Colonic mucosa (tissue), 4 donors: ENCODE measurements at regions not wholly inside any gene's neighbourhood (a gene's known extent, or its start where the extent isn't known, plus 50 kb on each side); places are given as distances from the start of the nearest gene placed in this dataset.

Source experiments
- DNase-seq: peaks from one replicate; pipeline ENCODE4 v3.0.0-alpha.2; 2020
- H3K27ac ChIP-seq: fragments of 200-600 bp; one replicate; pipeline ENCODE4 v1.8.0; 2021
- H3K27me3 ChIP-seq: fragments of 200-600 bp; one replicate; pipeline ENCODE4 v1.8.0; 2021
- H3K36me3 ChIP-seq: fragments of 200-600 bp; one replicate; pipeline ENCODE4 v1.8.0; 2021
- H3K4me1 ChIP-seq: fragments of 200-600 bp; one replicate; pipeline ENCODE4 v1.8.0; 2021; ENCODE audit warnings: mild to moderate bottlenecking
- H3K4me3 ChIP-seq: fragments of 200-600 bp; one replicate; pipeline ENCODE4 v1.8.0; 2021
- H3K9ac ChIP-seq, 2 donors: one replicate each; pipeline ENCODE4 v1.7.0; 2013; ENCODE audit warnings: control low read depth in 2 of 2, low read depth in 2 of 2, low read length in 2 of 2
- H3K9me3 ChIP-seq: fragments of 200-600 bp; one replicate; pipeline ENCODE4 v1.8.0; 2021
- intact Hi-C: fragments of 100-400 bp; cut with DNase I; formaldehyde crosslinking; loops from one replicate; pipeline ENCODE4 v1.14.1; 2022
- TF ChIP-seq, protein P1 (sequence below): fragments of 200-600 bp; IDR thresholded peaks from one replicate; pipeline ENCODE4 v1.8.0; 2022; ENCODE audit warnings: antibody characterized with exemption, mild to moderate bottlenecking
- donor health status: healthy.
- donor health status: DM: no; HTN: no; CAD: no.
- donor health status: DM: no; HTN: no; CAD: no.

DNA sequence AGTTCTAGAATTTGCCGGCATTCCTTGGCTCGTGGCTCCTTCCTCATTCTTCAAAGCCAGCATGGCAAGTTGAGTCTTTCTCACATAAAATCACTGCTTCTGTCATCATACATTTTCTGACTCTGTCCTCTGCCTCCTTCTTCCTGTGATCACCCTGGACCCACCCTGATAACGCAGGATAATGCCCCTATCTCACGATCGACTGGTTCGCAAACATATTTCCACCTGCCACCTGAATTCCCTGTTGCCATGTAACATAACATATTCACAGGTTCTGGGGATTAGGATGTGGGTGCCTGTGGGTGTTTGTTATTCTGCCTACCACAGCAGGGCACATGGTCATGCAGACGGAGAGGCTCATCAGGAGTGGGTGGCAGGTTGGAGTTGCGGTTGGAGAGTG is 177.7 kb downstream of the NHLRC3 start:
- Histone ChIP-seq H3K9ac (no peak overlapping the region), H3K4me3 (no peak overlapping the region), H3K27ac (no peak overlapping the region), H3K4me1 (no peaks in the 10 kb centered on the region), H3K9me3 (no peaks in the 10 kb centered on the region), H3K36me3 (no peaks in the 10 kb centered on the region), H3K27me3 (no peaks in the 10 kb centered on the region)
- TF ChIP-seq, protein P1, sequence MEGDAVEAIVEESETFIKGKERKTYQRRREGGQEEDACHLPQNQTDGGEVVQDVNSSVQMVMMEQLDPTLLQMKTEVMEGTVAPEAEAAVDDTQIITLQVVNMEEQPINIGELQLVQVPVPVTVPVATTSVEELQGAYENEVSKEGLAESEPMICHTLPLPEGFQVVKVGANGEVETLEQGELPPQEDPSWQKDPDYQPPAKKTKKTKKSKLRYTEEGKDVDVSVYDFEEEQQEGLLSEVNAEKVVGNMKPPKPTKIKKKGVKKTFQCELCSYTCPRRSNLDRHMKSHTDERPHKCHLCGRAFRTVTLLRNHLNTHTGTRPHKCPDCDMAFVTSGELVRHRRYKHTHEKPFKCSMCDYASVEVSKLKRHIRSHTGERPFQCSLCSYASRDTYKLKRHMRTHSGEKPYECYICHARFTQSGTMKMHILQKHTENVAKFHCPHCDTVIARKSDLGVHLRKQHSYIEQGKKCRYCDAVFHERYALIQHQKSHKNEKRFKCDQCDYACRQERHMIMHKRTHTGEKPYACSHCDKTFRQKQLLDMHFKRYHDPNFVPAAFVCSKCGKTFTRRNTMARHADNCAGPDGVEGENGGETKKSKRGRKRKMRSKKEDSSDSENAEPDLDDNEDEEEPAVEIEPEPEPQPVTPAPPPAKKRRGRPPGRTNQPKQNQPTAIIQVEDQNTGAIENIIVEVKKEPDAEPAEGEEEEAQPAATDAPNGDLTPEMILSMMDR: no peak
- DNase-seq: no peak
- intact Hi-C loops: no loop called here

DNA sequence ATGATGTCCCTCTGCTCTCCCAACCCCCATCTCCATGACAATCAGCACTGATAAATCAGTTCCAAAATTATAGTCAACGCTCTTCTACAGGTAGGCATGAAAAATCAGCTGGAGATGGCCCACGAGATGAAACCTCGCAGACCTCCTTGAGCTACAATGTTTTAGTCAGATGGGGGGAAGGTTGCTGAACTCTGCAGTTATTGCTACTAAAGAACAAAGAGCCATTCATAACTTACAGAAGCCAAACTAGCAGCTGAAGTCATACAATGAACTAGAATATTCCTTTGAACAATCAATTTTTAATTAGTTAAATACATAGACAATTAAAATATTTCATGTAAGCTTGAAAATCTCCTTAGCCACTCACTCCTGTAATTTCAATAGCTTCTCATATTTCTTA is 179.2 kb downstream of the NHLRC3 start:
- no peaks in the 10 kb centered on the region for H3K36me3 ChIP-seq
- DNase-seq: no peak
- no peaks in the 10 kb centered on the region for H3K4me1 ChIP-seq
- no peaks in the 10 kb centered on the region for H3K9me3 ChIP-seq
- TF ChIP-seq, protein P1: no peak
- no peaks in the 10 kb centered on the region for H3K27me3 ChIP-seq
- no peak overlapping the region for H3K27ac ChIP-seq
- intact Hi-C loops: no loop called here
- H3K9ac ChIP-seq: no peak overlapping the region
- no peak overlapping the region for H3K4me3 ChIP-seq

DNA sequence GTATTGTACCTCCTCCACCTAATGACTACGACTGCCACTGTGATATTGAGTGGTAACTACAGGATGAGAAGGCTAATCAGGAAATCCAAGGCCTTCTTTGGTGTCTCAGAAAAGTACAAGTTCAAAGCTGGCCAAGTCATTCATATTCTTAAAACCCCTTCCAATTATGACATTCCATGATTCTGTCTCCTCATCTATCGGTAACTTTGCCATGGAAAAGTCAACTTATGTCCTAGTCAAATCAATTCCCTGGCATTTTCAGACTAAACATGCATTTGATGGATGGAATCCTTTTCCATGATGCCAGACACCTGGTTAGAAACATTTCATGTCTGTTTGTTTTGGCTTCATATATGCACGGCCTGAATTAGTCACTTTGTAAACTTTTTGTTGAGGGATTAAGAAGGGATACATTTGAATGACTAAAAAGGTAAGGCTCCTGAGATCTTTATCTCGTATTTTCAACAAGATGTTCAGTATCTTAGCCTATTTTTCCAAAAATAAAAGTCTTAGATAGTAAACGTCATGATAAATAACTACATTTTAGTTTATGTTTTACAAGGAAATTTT is 186.5 kb downstream of the NHLRC3 start:
- no peaks in the 10 kb centered on the region for H3K4me1 ChIP-seq
- TF ChIP-seq, protein P1: no peak
- H3K9ac ChIP-seq: no peak overlapping the region
- no peaks in the 10 kb centered on the region for H3K36me3 ChIP-seq
- H3K4me3 ChIP-seq: no peak overlapping the region
- no peaks in the 10 kb centered on the region for H3K27me3 ChIP-seq
- intact Hi-C loops: no loop called here
- no peaks in the 10 kb centered on the region for H3K9me3 ChIP-seq
- DNase-seq: no peak
- H3K27ac ChIP-seq: no peak overlapping the region

DNA sequence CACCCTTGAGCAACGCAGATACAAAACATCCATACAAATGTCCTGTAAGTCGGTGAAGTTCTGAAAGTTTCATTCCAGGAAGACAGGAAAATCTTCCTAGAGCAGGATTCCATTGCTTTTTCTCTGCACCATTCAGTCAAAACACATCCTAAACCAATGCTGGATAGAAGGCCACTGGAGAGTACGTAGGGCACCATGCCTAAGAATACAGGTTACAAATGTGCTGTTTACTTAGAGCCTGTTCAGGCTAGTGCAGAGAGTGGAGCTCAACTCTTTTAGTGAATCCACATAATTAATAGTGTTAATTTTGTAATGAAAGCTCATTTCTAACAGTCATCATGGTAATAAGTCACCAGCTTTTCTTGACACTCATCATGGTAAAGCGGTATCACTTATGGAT is 187.6 kb downstream of the NHLRC3 start:
- H3K27ac ChIP-seq: no peak overlapping the region
- no peaks in the 10 kb centered on the region for H3K9me3 ChIP-seq
- no peaks in the 10 kb centered on the region for H3K27me3 ChIP-seq
- H3K4me1 ChIP-seq: no peaks in the 10 kb centered on the region
- H3K36me3 ChIP-seq: no peaks in the 10 kb centered on the region
- H3K4me3 ChIP-seq: no peak overlapping the region
- DNase-seq: no peak
- intact Hi-C loops: no loop called here
- TF ChIP-seq, protein P1: no peak
- no peak overlapping the region for H3K9ac ChIP-seq

DNA sequence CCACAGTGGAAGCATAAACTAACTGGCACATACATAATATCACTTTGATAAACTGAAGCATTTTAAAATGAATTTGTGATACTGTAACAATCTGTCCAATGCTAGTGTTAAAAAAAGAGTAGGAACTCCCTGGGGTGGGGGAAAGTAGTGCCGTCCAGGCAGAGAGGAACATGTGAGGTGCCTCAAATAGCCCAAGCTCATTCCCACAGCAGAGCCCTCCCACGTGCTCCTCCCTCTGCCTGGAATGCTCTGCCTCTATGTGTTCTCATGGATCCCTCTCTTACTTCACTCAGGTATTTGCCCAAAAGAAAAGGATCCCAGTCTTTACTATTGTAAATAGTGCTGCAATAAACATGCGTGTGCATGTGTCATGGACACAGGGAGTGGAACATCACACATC is 188.1 kb downstream of the NHLRC3 start:
- Histone ChIP-seq H3K27me3 (no peaks in the 10 kb centered on the region), H3K4me3 (no peak overlapping the region), H3K9me3 (no peaks in the 10 kb centered on the region), H3K9ac (no peak overlapping the region), H3K27ac (no peak overlapping the region), H3K4me1 (no peaks in the 10 kb centered on the region), H3K36me3 (no peaks in the 10 kb centered on the region)
- TF ChIP-seq, protein P1: no peak
- DNase-seq: no peak
- intact Hi-C loops: no loop called here
